Ramos (cell line): ENCODE measurements at regions not wholly inside any gene's neighbourhood (a gene's known extent, or its start where the extent isn't known, plus 50 kb on each side); places are given as distances from the start of the nearest gene placed in this dataset.
"Not testable (repeated sequence)": the region's sequence is repeated elsewhere in the genome, so short reads cannot be mapped to it uniquely, and the experiment has no call there.

Experiments
- in situ Hi-C: fragments of 300-500 bp; cut with MboI; formaldehyde crosslinking; loops from one replicate; pipeline ENCODE4 v1.14.3; 2022; ENCODE audit warnings: low sequenced_read_pairs; ENCODE audit not compliant: unreplicated experiment

GRCh38 chr18:30141506-30141905 is 901.0 kb downstream of the DSC3 start:
- in situ Hi-C loops = not testable (repeated sequence)

- in situ Hi-C loops = no loop called here
Observed at GRCh38 chr18:30139631-30140287, 902.8 kb downstream of the DSC3 start.

- in situ Hi-C loops = no loop called here
Observed at GRCh38 chr18:30135938-30136337, 906.6 kb downstream of the DSC3 start.

- in situ Hi-C loops = no loop called here
Observed at GRCh38 chr18:30134020-30134419, 908.5 kb downstream of the DSC3 start.

GRCh38 chr18:30132959-30133358 is 909.6 kb downstream of the DSC3 start:
- in situ Hi-C loops = no loop called here

GRCh38 chr18:30121397-30121796 is 921.1 kb downstream of the DSC3 start:
- in situ Hi-C loops = no loop called here

- in situ Hi-C loops = no loop called here
Observed at GRCh38 chr18:30113454-30113853, 929.1 kb downstream of the DSC3 start.

- in situ Hi-C loops = no loop called here
Observed at GRCh38 chr18:30106356-30106755, 936.2 kb downstream of the DSC3 start.

- in situ Hi-C loops = no loop called here
Observed at GRCh38 chr18:30103881-30104280, 938.7 kb downstream of the DSC3 start.

GRCh38 chr18:30096796-30097195 is 945.7 kb downstream of the DSC3 start:
- in situ Hi-C loops = no loop called here

GRCh38 chr18:30094556-30094955 is 948.0 kb downstream of the DSC3 start:
- in situ Hi-C loops = no loop called here

GRCh38 chr18:30093376-30093775 is 949.2 kb downstream of the DSC3 start:
- in situ Hi-C loops = no loop called here

- in situ Hi-C loops = no loop called here
Observed at GRCh38 chr18:30088238-30089015, 954.1 kb downstream of the DSC3 start.

- in situ Hi-C loops = no loop called here
Observed at GRCh38 chr18:30086351-30086750, 956.2 kb downstream of the DSC3 start.

GRCh38 chr18:30081122-30081521 is 961.4 kb downstream of the DSC3 start:
- in situ Hi-C loops = no loop called here

GRCh38 chr18:30072609-30073385 is 969.7 kb downstream of the DSC3 start:
- in situ Hi-C loops = no loop called here

- in situ Hi-C loops = no loop called here
Observed at GRCh38 chr18:30066288-30066687, 976.3 kb downstream of the DSC3 start.

GRCh38 chr18:30057398-30057797 is 985.1 kb downstream of the DSC3 start:
- in situ Hi-C loops = no loop called here

- in situ Hi-C loops = no loop called here
Observed at GRCh38 chr18:30056528-30056927, 986.0 kb downstream of the DSC3 start.

GRCh38 chr18:30044496-30044895 is 998.0 kb downstream of the DSC3 start:
- in situ Hi-C loops = no loop called here

GRCh38 chr18:30039201-30039600 is 1003.3 kb downstream of the DSC3 start:
- in situ Hi-C loops = no loop called here
